Heart left ventricle (tissue), 16 donors: ENCODE measurements at regions not wholly inside any gene's neighbourhood (a gene's known extent, or its start where the extent isn't known, plus 50 kb on each side); places are given as distances from the start of the nearest gene placed in this dataset.

Experiments used
- ATAC-seq, 4 donors: fragments of 200-7000 bp; cut with Tn5 transposase; one replicate each; pipeline ENCODE4 v1.9.1; 2020 to 2022; ENCODE audit warnings: moderate library complexity in 4 of 4, mild to moderate bottlenecking in 3 of 4, moderate number of reproducible peaks in 1 of 4
- DNase-seq, 5 donors: peaks; one replicate each; pipeline ENCODE4 v3.0.0-alpha.2; 2020
- H3K27ac ChIP-seq, 12 donors: fragments of 200-600 bp; sonication (generic) in 4 of 12; one replicate each; pipeline versions ENCODE4 v1.5.0 to v1.8.0; 2016 to 2022; ENCODE audit warnings: mild to moderate bottlenecking in 2 of 12
- H3K27me3 ChIP-seq, 9 donors: fragments of 200-600 bp; sonication (generic) in 2 of 9; one replicate each; pipeline versions ENCODE4 v1.5.1 to v1.8.0; 2016 to 2022; ENCODE audit warnings: mild to moderate bottlenecking in 3 of 9
- H3K36me3 ChIP-seq, 9 donors: fragments of 200-600 bp; sonication (generic) in 2 of 9; one replicate each; pipeline versions ENCODE4 v1.5.0 to v1.8.0; 2018 to 2022; ENCODE audit warnings: mild to moderate bottlenecking in 2 of 9
- H3K4me1 ChIP-seq, 12 donors: fragments of 200-600 bp; sonication (generic) in 4 of 12; one replicate each; pipeline versions ENCODE4 v1.5.0 to v1.8.0; 2016 to 2022; ENCODE audit warnings: mild to moderate bottlenecking in 3 of 12
- H3K4me3 ChIP-seq, 12 donors: fragments of 200-600 bp; sonication (generic) in 4 of 12; one replicate each; pipeline versions ENCODE4 v1.5.0 to v1.8.0; 2017 to 2022; ENCODE audit warnings: mild to moderate bottlenecking in 9 of 12, moderate library complexity in 4 of 12
- H3K9me3 ChIP-seq, 12 donors: fragments of 200-600 bp; sonication (generic) in 4 of 12; one replicate each; pipeline versions ENCODE4 v1.5.0 to v1.8.0; 2016 to 2022; ENCODE audit warnings: mild to moderate bottlenecking in 1 of 12
- CTCF ChIP-seq, 12 donors: fragments of 200-600 bp; sonication (generic) in 4 of 12; IDR thresholded peaks; one replicate each; pipeline versions ENCODE4 v1.5.0 to v1.8.0; 2018 to 2022; ENCODE audit warnings: antibody characterized with exemption in 12 of 12, mild to moderate bottlenecking in 5 of 12
- POLR2A ChIP-seq, 2 donors: fragments of 450-650 bp; IDR thresholded peaks; one replicate each; pipeline ENCODE4 v1.6.1; 2017; ENCODE audit warnings: antibody characterized with exemption in 2 of 2, mild to moderate bottlenecking in 2 of 2, moderate library complexity in 2 of 2
- WGBS, 4 donors: extraction: QIAGEN DNeasy Blood & Tissue Kit in 2 of 4; methylation state at CpG; one replicate each; pipeline versions ENCODE4 v1.1.5 to v1.1.7; 2013 to 2018; 5-methylcytosine and 5-hydroxymethylcytosine counted together
- intact Hi-C, 10 donors: fragments of 100-400 bp; cut with DNase I; formaldehyde crosslinking; loops; one replicate each; pipeline versions ENCODE4 v1.11.1 to v1.14.2; 2022
- donor health status: ischemic (EF 13 %, LVEDD 7.1; RV severe dilation, severe dysfunction).
- donor health status: healthy with polysubstance abuse.
- donor health status: DM: no; HTN: yes; CAD: no.
- donor health status: DM: no; HTN: no; CAD: no.
- donor health status: ischemic (EF 25% LVEDD 6.9; RV normal size, moderate dysfunction).
- donor health status: ischemic (EF 25% LVEDD 5.7; RV mildly dilated, moderate dysfunction).
- donor health status: healthy.
- donor health status: DM: yes; HTN: yes; CAD: no.
- donor health status: ischemic (EF 35%, LVEDD 5.7; RV mildly dilated, moderate dysfunction).
- donor health status: nonischemic (EF 11% LVEDD 7.7; RV severe dilation, severe dysfunction).
- donor health status: DM: yes; HTN: yes; CAD: no.
- donor health status: PGD.
- donor health status: ischemic (EF 29% LVEDD 5.4; RV normal size, mild dysfunction).
- donor health status: nonischemic (EF 23%, LVEDD 6.1; RV moderate dilation, normal function).

- H3K9me3 ChIP-seq = peaks cover 0 to 7% (median 2%) of the 10 kb centered on the region in 12 donors
- no peaks in the 10 kb centered on the region for H3K27me3 ChIP-seq
- H3K4me3 ChIP-seq = no peak overlapping the region
- TF ChIP-seq POLR2A (IDR thresholded peaks at IDR 0.05) = no peak
- no peak for TF ChIP-seq CTCF (IDR thresholded peaks at IDR 0.05)
- H3K36me3 ChIP-seq = no peaks in the 10 kb centered on the region
- no peak overlapping the region for H3K27ac ChIP-seq
- ATAC-seq (no peak), DNase-seq (no peak)
- intact Hi-C loops = no loop called here
- H3K4me1 ChIP-seq = no peaks in the 10 kb centered on the region
Measured at GRCh38 chr5:159713254-159713653, 203.0 kb upstream of the ADRA1B start.

GRCh38 chr5:159713773-159714172 is 202.5 kb upstream of the ADRA1B start:
- Histone ChIP-seq H3K27me3 (no peaks in the 10 kb centered on the region), H3K4me3 (no peak overlapping the region), H3K4me1 (no peaks in the 10 kb centered on the region), H3K27ac (no peak overlapping the region), H3K9me3 (peaks cover 0 to 2% (median 0%) of the 10 kb centered on the region in 12 donors), H3K36me3 (no peaks in the 10 kb centered on the region)
- no peak for TF ChIP-seq POLR2A (IDR thresholded peaks at IDR 0.05)
- no peak for TF ChIP-seq CTCF (IDR thresholded peaks at IDR 0.05)
- 90 to 95% (median 92%) methylated on average over 2 of the region's 2 CpGs for WGBS, 4 donors
- no peak for ATAC-seq
- intact Hi-C loops = no loop called here
- DNase-seq = no peak

GRCh38 chr5:159725475-159725874 is 190.8 kb upstream of the ADRA1B start:
- Histone ChIP-seq H3K4me1 (no peaks in the 10 kb centered on the region), H3K27me3 (peaks cover 0 to 4% (median 0%) of the 10 kb centered on the region in 9 donors), H3K36me3 (no peaks in the 10 kb centered on the region), H3K4me3 (no peak overlapping the region), H3K27ac (no peak overlapping the region), H3K9me3 (no peaks in the 10 kb centered on the region)
- TF ChIP-seq POLR2A (IDR thresholded peaks at IDR 0.05) = no peak
- no peak for TF ChIP-seq CTCF (IDR thresholded peaks at IDR 0.05)
- DNase-seq (no peak), ATAC-seq (no peak)
- intact Hi-C loops = no loop called here
- 51 to 67% (median 64%) methylated on average over 4 of the region's 4 CpGs for WGBS, 4 donors

- Histone ChIP-seq H3K9me3 (no peaks in the 10 kb centered on the region), H3K4me3 (no peak overlapping the region), H3K36me3 (no peaks in the 10 kb centered on the region), H3K27ac (no peak overlapping the region), H3K4me1 (no peaks in the 10 kb centered on the region), H3K27me3 (peaks cover 0 to 4% (median 0%) of the 10 kb centered on the region in 9 donors)
- TF ChIP-seq POLR2A (IDR thresholded peaks at IDR 0.05) = no peak
- TF ChIP-seq CTCF (IDR thresholded peaks at IDR 0.05) = no peak
- DNase-seq (no peak), ATAC-seq (no peak)
- intact Hi-C loops = no loop called here
- WGBS, 4 donors = 73 to 88% (median 83%) methylated on average over 1 of the region's 1 CpG
Measured at GRCh38 chr5:159727167-159727566, 189.1 kb upstream of the ADRA1B start.
